ENCODE measurements at regions not wholly inside any gene's neighbourhood (a gene's known extent, or its start where the extent isn't known, plus 50 kb on each side); places are given as distances from the start of the nearest gene placed in this dataset.

DNA sequence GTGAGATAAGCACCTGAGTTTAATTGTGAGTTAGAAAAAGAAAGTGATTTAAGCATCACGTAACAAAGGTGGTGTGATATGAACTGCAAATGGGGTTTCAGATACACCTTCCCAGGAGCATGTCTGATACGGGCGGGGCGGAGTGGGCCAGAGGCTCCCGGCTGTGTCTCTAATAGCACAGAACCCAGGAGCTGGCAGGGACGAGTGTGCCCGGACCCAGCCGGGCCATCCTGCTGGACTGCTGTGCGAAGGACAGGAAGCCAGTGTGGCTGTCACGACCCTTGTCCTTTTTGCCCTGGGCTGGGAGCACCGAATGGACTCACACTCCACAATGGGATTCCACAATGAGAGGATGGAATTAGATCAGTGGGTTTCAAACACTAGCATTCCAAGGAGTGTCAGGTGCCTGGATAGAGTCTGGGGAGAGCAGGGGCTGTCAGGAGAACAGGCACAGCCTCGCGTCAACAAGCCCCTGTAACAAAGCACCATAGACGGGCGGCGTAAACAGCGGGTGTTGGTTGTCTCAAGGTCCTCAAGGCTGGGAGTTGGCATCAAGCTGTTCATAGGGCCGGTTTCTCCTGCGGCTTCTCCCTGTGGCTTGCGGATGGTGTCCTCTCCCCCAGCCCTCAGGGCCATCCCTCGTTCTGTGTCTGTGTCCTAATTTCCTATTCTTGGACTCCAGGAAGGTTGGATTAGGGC lies 242.6 kb upstream of the PITRM1 start:
- intact Hi-C loops (cut with micrococcal nuclease): no loop called here

DNA sequence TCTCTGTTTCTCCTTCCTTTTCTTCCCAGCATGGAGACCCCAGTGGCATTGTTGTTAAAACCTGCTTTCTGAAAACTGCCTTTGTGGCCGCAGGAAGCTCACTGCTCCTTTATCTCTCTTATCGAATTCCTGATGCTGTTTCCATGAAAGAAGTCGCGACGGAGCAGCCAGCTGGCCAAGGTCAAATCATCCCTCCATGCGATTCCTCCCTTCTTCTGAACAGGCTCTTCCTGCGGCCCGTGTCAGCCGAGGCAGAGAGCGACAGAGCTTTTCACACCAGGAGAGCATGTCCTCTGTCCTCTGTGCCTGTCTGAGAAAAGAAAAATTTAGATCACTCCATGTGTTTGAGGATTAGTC lies 242.1 kb upstream of the PITRM1 start:
- intact Hi-C loops (cut with micrococcal nuclease): no loop called here

DNA sequence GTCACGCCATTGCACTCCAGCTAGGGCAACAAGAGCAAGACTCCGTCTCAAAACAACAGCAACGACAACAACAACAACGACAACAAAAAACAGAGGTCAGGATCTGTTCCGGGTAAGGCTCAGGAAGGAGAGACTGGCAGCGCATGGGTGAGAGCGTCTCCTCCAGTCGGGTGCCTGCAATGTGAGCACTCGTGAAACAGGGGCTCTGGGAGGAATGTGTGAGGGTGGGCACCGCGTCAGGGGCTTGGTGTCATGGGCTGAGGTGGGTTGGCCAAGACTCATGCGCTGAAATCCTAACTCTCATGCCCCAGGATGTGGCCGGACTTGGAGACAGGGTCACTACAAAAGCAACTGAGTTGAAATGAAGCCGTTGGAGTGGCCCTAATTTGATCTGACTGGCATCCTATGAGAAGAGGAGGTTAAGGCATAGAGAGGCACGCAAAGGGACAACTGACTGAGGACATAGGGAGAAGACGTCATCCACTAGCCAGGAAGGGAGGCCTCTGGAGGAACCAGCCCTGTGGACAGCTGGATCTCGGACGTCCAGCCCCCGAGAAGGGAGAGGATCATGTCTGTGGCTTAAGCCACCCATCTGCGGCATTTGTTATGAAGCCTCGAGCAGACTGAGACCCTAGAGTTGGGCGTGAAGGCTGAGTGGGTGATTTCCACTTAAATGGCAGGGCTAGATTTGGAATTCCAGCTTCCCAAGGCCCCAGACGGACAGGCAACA lies 241.5 kb upstream of the PITRM1 start:
- intact Hi-C loops (cut with micrococcal nuclease): no loop called here

DNA sequence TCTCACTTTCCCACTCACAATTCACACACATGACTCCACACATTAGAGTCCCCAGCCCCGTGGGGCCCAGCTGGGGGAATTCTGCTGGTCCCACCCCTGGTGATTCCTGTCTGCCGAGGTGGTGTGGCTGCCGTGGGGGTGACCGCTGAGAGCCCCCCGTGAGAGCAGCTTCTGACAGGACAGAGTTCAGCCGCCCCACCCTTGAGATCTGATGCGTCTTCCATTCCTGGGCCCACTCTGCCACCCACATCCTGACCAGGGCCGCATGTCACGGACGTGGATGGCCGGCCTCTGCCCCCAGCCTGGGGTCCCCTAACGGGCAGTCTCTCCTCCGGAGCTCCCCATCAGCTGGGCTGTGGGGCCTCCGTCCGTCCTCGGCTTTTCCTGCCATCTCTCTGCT lies 240.1 kb upstream of the PITRM1 start:
- intact Hi-C loops (cut with micrococcal nuclease): no loop called here

DNA sequence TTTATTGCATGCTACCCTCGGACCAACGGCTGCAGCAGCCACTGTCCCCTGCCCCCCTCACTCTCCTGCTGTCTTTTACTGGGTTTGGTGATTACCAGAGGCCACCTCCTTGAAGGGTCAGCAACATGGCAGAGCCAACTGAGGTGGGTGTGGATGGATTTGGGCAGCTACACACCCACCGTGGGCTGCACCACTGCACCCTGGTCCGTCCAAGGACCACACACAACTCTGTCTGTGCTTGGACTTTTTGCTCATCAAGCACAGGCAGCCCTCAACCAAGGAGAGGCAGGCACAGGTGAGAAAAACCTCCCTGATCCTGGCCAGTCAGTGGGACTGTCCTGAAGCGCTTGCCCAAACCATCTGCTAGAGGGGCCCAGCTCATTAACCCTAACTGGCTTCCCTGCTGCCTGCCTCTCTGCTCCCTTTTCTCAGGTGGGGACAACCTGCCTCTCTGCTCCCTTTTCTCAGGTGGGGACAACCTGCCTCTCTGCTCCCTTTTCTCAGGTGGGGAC lies 239.5 kb upstream of the PITRM1 start:
- intact Hi-C loops (cut with micrococcal nuclease): no loop called here

DNA sequence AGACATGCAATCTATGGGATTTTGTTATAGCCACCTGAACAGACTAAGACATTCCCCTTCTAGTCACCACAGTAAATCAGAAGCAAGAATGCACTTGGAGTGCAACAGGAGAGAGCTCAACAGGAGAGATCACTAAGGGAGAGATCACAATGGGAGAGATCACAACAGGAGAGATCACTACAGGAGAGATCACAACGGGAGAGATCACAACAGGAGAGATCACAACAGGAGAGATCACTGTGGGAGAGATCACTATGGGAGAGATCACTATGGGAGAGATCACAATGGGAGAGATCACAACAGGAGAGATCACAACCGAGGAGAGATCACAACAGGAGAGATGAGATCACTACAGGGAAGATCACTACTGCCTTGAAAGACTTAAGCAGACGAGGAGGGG lies 238.5 kb upstream of the PITRM1 start:
- intact Hi-C loops (cut with micrococcal nuclease): no loop called here

DNA sequence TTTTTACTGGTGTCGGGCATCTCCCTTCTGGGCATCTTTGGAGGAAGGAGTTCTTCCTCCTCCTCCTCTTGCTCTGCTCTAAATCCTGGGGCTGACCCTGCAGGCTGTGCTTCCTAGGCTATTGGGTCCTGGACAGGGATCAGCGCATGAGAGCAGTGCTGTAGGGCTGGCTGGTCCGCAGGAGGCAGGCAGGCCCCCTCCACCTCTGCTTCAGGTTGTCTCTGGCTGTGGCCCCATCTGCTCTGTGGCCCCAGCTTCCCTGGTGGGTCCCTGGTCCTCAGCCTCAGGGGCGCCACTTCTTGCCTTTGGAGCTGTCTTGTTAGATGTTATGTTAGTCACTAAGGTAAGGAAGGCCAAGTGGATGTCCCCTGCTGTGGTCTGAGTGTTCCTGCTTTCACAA lies 237.3 kb upstream of the PITRM1 start:
- intact Hi-C loops (cut with micrococcal nuclease): no loop called here

DNA sequence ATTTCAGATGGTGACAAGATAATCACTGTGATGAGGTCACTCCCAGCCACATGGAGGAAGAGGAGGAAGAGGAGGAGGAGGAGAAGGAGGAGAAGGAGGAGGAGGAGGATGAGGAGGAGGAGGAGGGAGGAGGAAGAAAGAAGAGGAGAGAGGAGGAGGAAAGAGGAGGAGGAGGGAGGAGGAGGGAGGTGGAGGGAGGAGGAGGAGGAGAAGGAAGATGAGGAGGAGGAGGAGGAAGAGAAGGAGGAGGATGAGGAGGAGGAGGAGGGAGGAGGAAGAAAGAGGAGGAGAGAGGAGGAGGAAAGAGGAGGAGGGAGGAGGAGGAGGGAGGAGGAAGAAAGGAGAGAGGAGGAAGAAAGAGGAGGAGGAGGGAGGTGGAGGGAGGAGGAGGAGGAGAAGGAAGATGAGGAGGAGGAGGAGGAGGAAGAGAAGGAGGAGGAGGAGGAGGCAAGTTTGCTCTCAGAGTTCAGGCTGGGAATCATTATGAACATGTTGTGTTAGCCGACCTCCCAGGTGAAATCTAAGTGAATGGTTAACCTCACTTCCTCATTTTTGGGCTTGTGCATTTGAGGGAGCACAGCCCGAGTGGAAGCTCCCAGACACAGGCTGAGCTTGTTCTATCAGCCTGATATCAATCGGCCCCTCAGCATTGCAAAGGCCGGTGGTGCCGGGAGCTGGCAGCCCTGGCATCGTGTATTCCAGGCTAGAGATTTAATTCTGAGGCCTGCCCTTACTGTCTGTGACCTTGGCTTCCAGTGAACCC lies 236.2 kb upstream of the PITRM1 start:
- intact Hi-C loops (cut with micrococcal nuclease): no loop called here

DNA sequence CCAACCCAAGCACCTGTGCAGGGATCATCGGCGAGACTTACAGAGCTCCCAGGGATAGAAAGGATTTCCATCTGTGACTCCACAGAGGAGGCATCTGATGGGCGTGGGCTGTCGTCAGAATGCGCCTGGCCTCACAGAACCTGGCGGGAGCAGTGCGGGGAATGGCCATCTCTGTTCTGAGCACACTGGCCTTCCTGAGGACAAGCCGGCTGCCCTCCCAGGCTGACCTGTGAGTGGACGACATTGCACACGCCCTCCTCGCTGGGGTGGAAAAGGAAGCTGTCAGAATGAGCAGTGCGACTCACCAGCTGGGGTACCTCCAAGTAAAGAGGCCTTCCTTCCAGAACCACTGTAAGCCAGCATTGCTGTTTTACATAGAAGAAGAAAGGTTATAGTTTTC lies 234.6 kb upstream of the PITRM1 start:
- intact Hi-C loops (cut with micrococcal nuclease): no loop called here

DNA sequence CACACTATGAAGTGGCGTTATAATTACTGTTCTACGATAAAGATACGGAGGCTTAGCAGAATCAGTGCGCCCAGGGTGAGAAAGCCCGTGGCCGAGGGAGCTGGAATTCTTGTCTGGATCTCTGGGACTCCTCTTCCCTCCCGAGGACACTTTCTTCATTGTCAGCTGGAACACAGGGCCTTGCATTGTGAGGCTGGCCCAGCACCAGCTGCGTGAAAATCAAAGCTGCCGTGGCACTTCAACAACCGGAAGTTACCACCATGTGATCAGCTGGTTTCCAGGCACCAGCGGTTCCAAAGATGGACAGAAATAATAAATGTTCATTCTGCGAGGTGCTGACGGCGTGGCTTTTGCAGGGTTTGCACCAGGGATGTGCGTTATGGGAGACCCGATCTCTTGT lies 234.0 kb upstream of the PITRM1 start:
- intact Hi-C loops (cut with micrococcal nuclease): no loop called here

DNA sequence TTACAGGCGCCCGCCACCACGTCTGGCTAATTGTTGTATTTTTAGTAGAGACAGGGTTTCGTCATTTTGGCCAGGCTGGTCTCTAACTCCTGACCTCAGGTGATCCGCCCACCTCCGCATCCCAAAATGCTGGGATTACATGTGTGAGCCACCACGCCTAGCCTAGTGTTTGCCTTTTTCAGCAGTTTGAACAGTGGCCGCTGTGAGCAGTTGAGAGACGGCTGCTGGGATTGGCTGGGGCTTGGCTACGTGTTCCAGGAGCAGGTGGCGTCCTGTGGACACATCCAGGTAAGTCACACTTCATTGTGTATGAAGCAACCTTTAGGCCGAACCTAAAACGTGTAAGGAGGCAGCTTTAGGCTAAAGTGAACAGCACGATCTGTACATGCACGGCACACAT lies 231.8 kb upstream of the PITRM1 start:
- intact Hi-C loops (cut with micrococcal nuclease): no loop called here

DNA sequence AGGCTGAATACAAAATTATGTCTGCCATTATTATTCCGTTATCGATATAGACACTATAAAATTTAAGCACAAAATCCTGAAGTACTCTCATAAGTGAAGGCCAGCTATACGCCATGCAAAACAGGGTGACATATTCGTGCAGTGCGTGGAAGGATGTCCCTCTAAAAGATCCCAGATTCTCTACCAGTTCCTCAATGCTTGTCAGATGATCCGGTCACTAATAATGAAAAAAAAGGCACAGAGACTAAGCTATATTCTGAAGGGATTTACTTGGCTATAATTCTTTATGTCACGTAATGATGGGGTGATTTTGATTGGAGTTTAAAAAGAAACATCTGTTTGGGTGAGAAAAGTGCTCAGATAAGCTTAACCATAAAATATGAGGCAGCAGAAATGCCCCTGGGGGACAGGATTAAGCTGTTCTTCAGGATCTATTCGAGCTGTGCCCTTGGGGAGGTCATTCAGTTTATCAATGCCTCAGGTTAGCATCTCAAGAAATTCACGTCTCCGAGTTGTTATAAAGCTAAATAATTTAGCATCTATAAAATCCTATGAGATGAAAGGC lies 229.7 kb upstream of the PITRM1 start:
- intact Hi-C loops (cut with micrococcal nuclease): no loop called here

DNA sequence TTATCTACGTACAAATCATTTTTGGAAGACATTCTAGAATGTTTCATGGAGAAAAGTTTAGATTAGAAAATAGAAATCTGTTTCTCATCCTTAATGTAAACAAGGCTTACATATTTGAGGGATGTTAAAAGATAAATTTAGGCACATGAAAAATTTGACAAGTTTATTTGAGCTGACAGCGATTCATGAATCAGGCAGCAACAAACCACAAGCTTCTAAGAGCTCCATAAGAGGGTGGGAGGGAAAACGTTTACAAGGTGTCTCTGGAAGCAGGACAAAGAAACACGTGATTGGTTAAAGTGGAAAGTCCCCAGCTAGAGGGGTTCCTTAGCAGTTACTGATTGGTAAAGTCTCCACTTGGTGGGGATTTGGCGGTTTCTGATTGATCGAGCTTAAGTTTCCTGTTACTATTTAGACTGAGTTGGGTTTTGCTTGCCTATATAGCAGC lies 228.9 kb upstream of the PITRM1 start:
- intact Hi-C loops (cut with micrococcal nuclease): no loop called here

DNA sequence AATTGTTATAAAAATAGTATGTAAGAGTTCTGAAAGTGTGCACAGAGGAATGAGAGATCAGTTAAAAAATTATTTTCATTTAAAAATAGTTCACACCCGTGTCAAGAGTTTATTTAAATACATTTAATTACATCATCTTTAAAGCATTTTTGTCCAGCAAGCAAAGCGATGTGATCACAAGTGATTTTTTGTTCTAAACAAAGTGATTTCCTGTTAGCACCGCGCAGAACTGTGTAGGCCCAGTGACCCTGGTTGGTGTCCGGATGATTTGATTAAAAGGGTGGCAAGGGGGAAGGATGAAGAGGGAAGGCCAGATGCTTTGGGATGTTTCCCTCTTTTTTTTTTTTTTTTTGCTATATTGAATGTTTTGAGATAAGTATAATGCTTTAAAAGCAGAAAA lies 227.8 kb upstream of the PITRM1 start:
- intact Hi-C loops (cut with micrococcal nuclease): no loop called here

DNA sequence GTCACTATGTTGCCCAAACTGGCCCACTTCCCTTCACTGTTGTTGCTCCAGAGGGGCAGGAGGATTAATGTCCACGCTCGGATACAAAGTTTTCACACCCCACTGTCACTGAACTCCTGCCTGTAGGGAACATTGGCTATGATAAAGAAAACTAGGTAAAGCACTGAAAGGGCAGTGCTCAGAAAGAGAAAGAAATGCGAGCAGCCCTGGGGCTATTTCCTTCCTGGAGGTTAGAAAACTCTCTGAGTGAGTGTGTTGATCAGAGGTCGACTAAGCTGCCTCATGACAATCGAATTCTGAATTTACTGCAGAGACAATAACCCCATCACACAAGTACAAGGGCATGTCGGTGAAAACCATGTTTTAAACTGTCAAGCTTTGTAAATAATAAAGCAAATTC lies 227.2 kb upstream of the PITRM1 start:
- intact Hi-C loops (cut with micrococcal nuclease): no loop called here

DNA sequence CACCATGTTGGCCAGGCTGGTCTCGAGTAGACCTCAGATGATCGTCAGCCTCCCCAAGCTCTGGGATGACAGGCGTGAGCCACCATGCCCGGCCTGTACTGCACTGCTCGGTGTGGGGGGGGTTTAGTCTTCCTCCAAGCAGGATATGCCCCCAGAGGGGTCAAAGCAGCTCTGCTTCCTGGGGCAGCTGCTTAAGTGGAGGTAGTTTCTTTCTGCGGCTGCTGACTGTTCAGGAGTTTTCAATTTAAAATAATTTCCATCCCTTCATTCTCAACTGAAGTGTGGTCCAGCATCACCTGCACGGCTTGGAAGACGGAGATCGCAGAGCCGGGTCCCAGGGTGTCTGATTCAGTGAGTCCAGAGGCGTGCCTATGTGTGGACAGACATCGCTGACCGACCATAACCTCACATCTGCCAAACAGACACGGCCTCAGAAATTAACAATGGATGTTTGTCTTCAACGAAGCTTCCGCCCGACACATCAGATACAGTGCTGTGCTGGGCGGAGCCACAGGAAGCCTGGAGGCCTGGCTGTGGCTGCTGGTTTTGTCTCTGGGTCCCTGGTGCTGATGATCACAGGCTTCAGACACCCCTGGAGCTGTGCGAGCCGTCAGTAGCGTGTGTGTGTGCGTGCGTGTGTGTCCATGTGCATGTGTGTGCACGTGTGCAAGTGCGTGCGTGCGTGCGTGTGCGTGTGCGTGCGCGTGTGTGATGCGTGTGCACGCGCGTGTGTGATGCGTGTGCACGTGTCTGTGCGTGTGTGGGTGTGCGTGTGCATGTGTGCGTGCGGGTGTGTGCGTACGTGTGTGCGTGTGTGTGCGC lies 226.5 kb upstream of the PITRM1 start:
- intact Hi-C loops (cut with micrococcal nuclease): no loop called here

DNA sequence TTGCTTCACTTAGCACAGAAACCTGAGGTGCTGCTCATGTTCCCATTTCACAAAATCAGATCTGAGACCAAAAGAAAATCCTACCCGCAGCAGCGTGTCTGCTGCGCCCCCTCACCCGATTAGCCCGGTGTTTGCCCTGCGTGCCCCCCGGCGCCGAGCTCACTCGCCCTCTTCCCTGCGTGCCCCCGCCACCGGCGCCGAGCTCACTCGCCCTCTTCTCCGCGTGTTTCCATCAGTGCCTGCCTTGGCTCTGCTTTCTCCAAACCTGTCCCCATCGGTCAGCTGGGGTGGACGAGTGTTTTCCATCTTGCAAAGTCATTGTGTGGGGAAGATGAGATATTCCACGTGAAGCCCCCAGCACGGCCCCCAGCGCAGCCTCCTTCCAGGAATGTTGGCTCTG lies 225.3 kb upstream of the PITRM1 start:
- intact Hi-C loops (cut with micrococcal nuclease): no loop called here

DNA sequence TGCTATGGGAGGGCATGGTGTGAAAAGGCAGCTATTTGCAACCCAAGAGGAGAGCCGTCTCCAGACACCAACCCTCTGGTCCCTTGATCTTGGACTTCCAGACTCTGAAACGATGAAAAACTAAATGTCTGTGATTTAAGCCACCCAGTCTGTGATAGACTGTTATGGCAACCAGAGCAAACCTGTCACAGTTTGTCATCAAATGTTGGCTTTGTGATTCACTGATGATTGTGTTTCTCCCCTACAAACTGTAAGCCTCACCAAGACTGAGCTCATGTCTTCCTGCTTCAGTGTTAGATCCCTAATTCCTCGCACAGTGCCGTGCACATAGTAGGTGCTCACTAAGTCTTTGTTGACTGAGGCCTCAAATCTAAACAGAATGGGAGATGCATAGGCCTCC lies 224.6 kb upstream of the PITRM1 start:
- intact Hi-C loops (cut with micrococcal nuclease): no loop called here

DNA sequence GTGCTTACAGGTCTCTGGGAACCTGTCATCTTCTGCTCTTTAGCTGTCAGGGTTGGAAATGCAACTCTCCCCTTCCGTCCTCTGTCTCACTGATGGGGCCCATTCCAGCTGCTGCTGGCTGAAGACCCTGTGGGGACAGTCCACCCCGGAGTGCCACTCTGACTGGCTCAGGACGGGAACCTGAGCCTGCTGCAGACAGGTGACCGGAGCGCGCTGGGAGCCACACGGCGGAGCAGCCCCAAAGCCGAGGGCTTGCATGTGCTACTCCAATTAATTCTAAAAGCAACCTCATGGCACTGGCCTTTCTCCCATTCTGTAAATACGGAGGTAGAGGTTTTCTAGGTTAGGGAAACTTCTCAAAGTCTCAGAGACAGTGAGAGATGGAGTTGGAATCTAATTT lies 223.5 kb upstream of the PITRM1 start:
- intact Hi-C loops (cut with micrococcal nuclease): no loop called here

DNA sequence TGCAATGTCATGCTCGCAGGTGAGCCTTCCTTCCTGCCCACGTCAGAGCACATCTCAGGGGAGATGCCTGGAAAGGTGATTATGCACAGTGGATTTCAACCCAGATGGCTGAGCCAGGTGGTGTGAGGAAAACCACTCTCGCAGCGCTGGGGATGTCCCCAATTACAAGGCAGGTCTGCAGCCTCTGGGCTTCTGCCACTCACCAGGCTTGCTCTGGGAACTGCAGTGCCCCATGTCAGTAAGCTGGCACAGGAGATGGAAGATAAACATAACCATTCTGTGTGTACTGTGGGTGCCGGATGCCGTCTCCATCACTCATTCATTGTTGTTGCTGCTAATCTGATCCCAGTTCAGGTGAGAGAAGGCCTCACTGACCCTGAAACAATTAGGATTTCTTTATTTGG lies 222.9 kb upstream of the PITRM1 start:
- intact Hi-C loops (cut with micrococcal nuclease): no loop called here

DNA sequence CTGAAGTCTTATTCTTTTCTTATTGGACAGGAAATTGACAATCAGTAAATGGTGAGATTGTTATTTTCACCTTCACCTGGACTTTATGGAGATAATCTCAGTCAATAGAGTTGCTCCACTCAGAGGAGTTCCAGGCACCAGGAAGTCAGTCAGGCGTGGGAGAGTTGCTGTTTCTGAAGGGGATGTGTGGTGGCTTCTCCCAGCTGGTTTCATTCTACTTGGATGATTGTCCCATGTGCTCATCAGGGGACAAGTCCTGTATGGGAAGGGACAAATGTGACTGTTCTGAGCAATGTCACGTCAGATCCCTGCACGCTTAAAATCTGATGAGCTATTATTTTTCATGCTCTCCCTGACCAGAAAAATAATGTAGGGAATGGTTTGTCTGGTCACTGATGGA lies 222.5 kb upstream of the PITRM1 start:
- intact Hi-C loops (cut with micrococcal nuclease): no loop called here

Data from T-helper 2 cell treated with Interferon-gamma antibody and Interleukin-4, amounts not matched to agents 100 ng/mL and 5 ng/mL, for 36 hours (primary cell).